ENCODE measurements at regions not wholly inside any gene's neighbourhood (a gene's known extent, or its start where the extent isn't known, plus 50 kb on each side); places are given as distances from the start of the nearest gene placed in this dataset.

- no peak for TF ChIP-seq POLR2A (IDR thresholded peaks at IDR 0.05; ENCODE audit: low read depth, low read length)
- TF ChIP-seq POLR2AphosphoS5 (IDR thresholded peaks at IDR 0.05; ENCODE audit: low read depth, low read length): no peak
- no peak for TF ChIP-seq TAF1 (IDR thresholded peaks at IDR 0.05; ENCODE audit: borderline replicate concordance, low read depth, low read length)
Measured at GRCh38 chr6:21431526-21431925, 162.0 kb upstream of the SOX4 start.
